Choroid plexus epithelial cell (primary cell): ENCODE measurements at regions not wholly inside any gene's neighbourhood (a gene's known extent, or its start where the extent isn't known, plus 50 kb on each side); places are given as distances from the start of the nearest gene placed in this dataset.

ENCODE experiments used
- DNase-seq: peaks from one replicate; pipeline ENCODE4 v3.0.0-alpha.2; 2010; ENCODE audit warnings: low read depth
- H3K4me3 ChIP-seq: 2 replicates; pipeline ENCODE4 v1.5.1; 2011; ENCODE audit warnings: low read depth, mild to moderate bottlenecking, control low read depth, low read length, moderate library complexity
- CTCF ChIP-seq: conservative IDR thresholded peaks from 2 replicates; pipeline ENCODE4 v1.5.1; 2011; ENCODE audit warnings: low read depth, mild to moderate bottlenecking, control low read depth, inconsistent platforms, low read length, moderate library complexity

GRCh38 chr21:16709866-16710550 lies 802.8 kb upstream of the CXADR start:
- no peak for TF ChIP-seq CTCF
- DNase-seq = peak; percentile 72
- no peak overlapping the region for H3K4me3 ChIP-seq

- TF ChIP-seq CTCF = no peak
- DNase-seq = no peak
- H3K4me3 ChIP-seq = no peak overlapping the region
Measured at GRCh38 chr21:16711757-16712156, 801.1 kb upstream of the CXADR start.

GRCh38 chr21:16713331-16714117 lies 799.3 kb upstream of the CXADR start:
- TF ChIP-seq CTCF = no peak
- H3K4me3 ChIP-seq = no peak overlapping the region

GRCh38 chr21:16740511-16740910 lies 772.3 kb upstream of the CXADR start:
- no peak for DNase-seq
- no peak for TF ChIP-seq CTCF
- H3K4me3 ChIP-seq = no peak overlapping the region

More at GRCh38 chr21:16713331-16714117, 799.3 kb upstream of the CXADR start:
- DNase-seq = peak; percentile 20

- TF ChIP-seq CTCF = no peak
- no peak for DNase-seq
- H3K4me3 ChIP-seq = no peak overlapping the region
Measured at GRCh38 chr21:16741141-16741665, 771.6 kb upstream of the CXADR start.

GRCh38 chr21:16742131-16742641 lies 770.7 kb upstream of the CXADR start:
- DNase-seq = no peak
- no peak overlapping the region for H3K4me3 ChIP-seq
- no peak for TF ChIP-seq CTCF
